GM23338 (cell line): ENCODE measurements at regions not wholly inside any gene's neighbourhood (a gene's known extent, or its start where the extent isn't known, plus 50 kb on each side); places are given as distances from the start of the nearest gene placed in this dataset.

Experiments
- ATAC-seq: fragments of 200-7000 bp; cut with Tn5 transposase; 3 replicates; pipeline ENCODE4 v1.9.1; 2020
- DNase-seq: peaks from one replicate; pipeline ENCODE4 v3.0.0-alpha.2; 2015; ENCODE audit warnings: low spot score
- H2AFZ ChIP-seq: fragments of 200-600 bp; sonication (generic); 2 replicates; pipeline ENCODE4 v1.8.0; 2016; ENCODE audit warnings: antibody characterized with exemption, mild to moderate bottlenecking, moderate library complexity
- H3F3A ChIP-seq: fragments of 200-600 bp; sonication (generic); replicated peaks from 2 replicates; pipeline ENCODE4 v1.8.0; 2017; ENCODE audit warnings: antibody characterized with exemption, mixed run types, low read depth
- H3K27ac ChIP-seq: fragments of 200-600 bp; sonication (generic); 2 replicates; pipeline ENCODE4 v1.6.1; 2016; ENCODE audit warnings: low read depth
- H3K27me3 ChIP-seq: fragments of 200-600 bp; sonication (generic); 2 replicates; pipeline ENCODE4 v1.8.0; 2016; ENCODE audit warnings: mild to moderate bottlenecking, mixed run types, moderate library complexity; ENCODE audit not compliant: insufficient read depth
- H3K36me3 ChIP-seq: fragments of 200-600 bp; sonication (generic); 2 replicates; pipeline ENCODE4 v1.8.0; 2016; ENCODE audit warnings: mild to moderate bottlenecking; ENCODE audit not compliant: insufficient read depth
- H3K4me1 ChIP-seq: fragments of 200-600 bp; sonication (generic); 2 replicates; pipeline ENCODE4 v1.8.0; 2016; ENCODE audit warnings: mild to moderate bottlenecking, moderate library complexity; ENCODE audit not compliant: insufficient read depth
- H3K4me2 ChIP-seq: fragments of 200-600 bp; sonication (generic); 2 replicates; pipeline ENCODE4 v1.7.1; 2017; ENCODE audit warnings: mixed run types
- H3K4me3 ChIP-seq: fragments of 200-600 bp; sonication (generic); 2 replicates; pipeline ENCODE4 v1.6.1; 2016; ENCODE audit warnings: mixed run types
- H3K79me2 ChIP-seq: fragments of 200-600 bp; sonication (generic); replicated peaks from 2 replicates; pipeline ENCODE4 v1.8.0; 2017; ENCODE audit warnings: mild to moderate bottlenecking; ENCODE audit not compliant: insufficient read depth
- H3K9me2 ChIP-seq: fragments of 200-600 bp; sonication (generic); 2 replicates; pipeline ENCODE4 v1.8.0; 2017; ENCODE audit not compliant: insufficient read depth
- H4K20me1 ChIP-seq: fragments of 200-600 bp; sonication (generic); replicated peaks from 2 replicates; pipeline ENCODE4 v1.8.0; 2017; ENCODE audit warnings: mild to moderate bottlenecking; ENCODE audit not compliant: insufficient read depth
- H3K27ac Mint-ChIP-seq: 2 replicates; pipeline ENCODE4 v1.8.0; 2020; ENCODE audit warnings: inconsistent platforms, mild to moderate bottlenecking, moderate library complexity, mixed read lengths
- H3K27me3 Mint-ChIP-seq: 3 replicates; pipeline ENCODE4 v1.8.0; 2022; ENCODE audit warnings: low read depth, mild to moderate bottlenecking, moderate library complexity, mixed read lengths, inconsistent platforms; ENCODE audit not compliant: insufficient read depth, poor library complexity
- H3K36me3 Mint-ChIP-seq: 3 replicates; pipeline ENCODE4 v1.8.0; 2021; ENCODE audit warnings: low read depth, mild to moderate bottlenecking, inconsistent platforms, moderate library complexity, mixed read lengths
- H3K4me1 Mint-ChIP-seq: 3 replicates; pipeline ENCODE4 v1.8.0; 2020; ENCODE audit warnings: mild to moderate bottlenecking, inconsistent platforms, mixed read lengths
- H3K4me3 Mint-ChIP-seq: 3 replicates; pipeline ENCODE4 v1.8.0; 2021; ENCODE audit warnings: moderate library complexity, mild to moderate bottlenecking, inconsistent platforms, mixed read lengths
- H3K9me3 Mint-ChIP-seq: 3 replicates; pipeline ENCODE4 v1.8.0; 2020; ENCODE audit warnings: moderate library complexity, mild to moderate bottlenecking, inconsistent platforms, mixed read lengths
- CREB1 ChIP-seq: fragments of 250-450 bp; sonication (Bioruptor Pico); IDR thresholded peaks from 2 replicates; pipeline ENCODE4 v1.5.0; 2020; ENCODE audit warnings: low read depth, mild to moderate bottlenecking, moderate library complexity
- EZH2 ChIP-seq: fragments of 200-600 bp; sonication (generic); IDR thresholded peaks from one replicate; pipeline ENCODE4 v1.8.0; 2017; ENCODE audit warnings: antibody characterized with exemption, mild to moderate bottlenecking, low read depth; ENCODE audit not compliant: unreplicated experiment
- EZH2phosphoT487 ChIP-seq: fragments of 200-600 bp; sonication (generic); IDR thresholded peaks from one replicate; pipeline ENCODE4 v1.8.1; 2018; ENCODE audit warnings: antibody characterized with exemption; ENCODE audit not compliant: unreplicated experiment
- JUNB ChIP-seq: IDR thresholded peaks from one replicate; pipeline ENCODE4 v1.6.1; 2016; ENCODE audit warnings: antibody characterized with exemption; ENCODE audit not compliant: unreplicated experiment
- NANOG ChIP-seq: IDR thresholded peaks from 2 replicates; pipeline ENCODE4 v1.6.1; 2016; ENCODE audit warnings: antibody characterized with exemption, borderline replicate concordance
- REST ChIP-seq: IDR thresholded peaks from one replicate; pipeline ENCODE4 v1.6.1; 2018; ENCODE audit warnings: antibody characterized with exemption; ENCODE audit not compliant: unreplicated experiment
- ZNF462 ChIP-seq: fragments of 250-450 bp; sonication (Bioruptor Pico); IDR thresholded peaks from 2 replicates; pipeline ENCODE4 v1.5.0; 2020; ENCODE audit warnings: mild to moderate bottlenecking, moderate library complexity

- Histone ChIP-seq H3K27me3 (no peaks in the 10 kb centered on the region), H3F3A (no peaks in the 10 kb centered on the region), H3K36me3 (no peaks in the 10 kb centered on the region), H3K9me2 (no peaks in the 10 kb centered on the region; the same call in 1 of the 2 replicates), H3K4me3 (no peak overlapping the region), H3K4me2 (no peak overlapping the region), H4K20me1 (no peaks in the 10 kb centered on the region), H3K27ac (no peak overlapping the region), H3K79me2 (no peaks in the 10 kb centered on the region), H3K4me1 (peaks cover under 1% of the 10 kb centered on the region; the same call in 1 of the 2 replicates), H2AFZ (no peak overlapping the region)
- ATAC-seq (no peak), DNase-seq (no peak)
- Mint-ChIP-seq H3K9me3 (peaks cover 16% of the 10 kb centered on the region), H3K27ac (no peak overlapping the region), H3K27me3 (peaks cover under 1% of the 10 kb centered on the region), H3K4me1 (peaks cover under 1% of the 10 kb centered on the region; the same call in 1 of the 3 replicates), H3K36me3 (peaks cover 4% of the 10 kb centered on the region; the same call in 2 of the 3 replicates), H3K4me3 (no peak overlapping the region)
- TF ChIP-seq REST = no peak
- no peak for TF ChIP-seq EZH2phosphoT487
- TF ChIP-seq NANOG = no peak
- TF ChIP-seq EZH2 = no peak
- no peak for TF ChIP-seq ZNF462 (CRISPR knock-in tag)
- no peak for TF ChIP-seq JUNB
- TF ChIP-seq CREB1 (CRISPR knock-in tag) = no peak
These were observed 545.3 kb downstream of the RFC3 start for GRCh38 chr13:34363266-34363665.
